Islet of Langerhans (tissue), 1 donor: ENCODE measurements at regions not wholly inside any gene's neighbourhood (a gene's known extent, or its start where the extent isn't known, plus 50 kb on each side); places are given as distances from the start of the nearest gene placed in this dataset.
"Not testable (repeated sequence)": the region's sequence is repeated elsewhere in the genome, so short reads cannot be mapped to it uniquely, and the experiment has no call there.

Experiments used
- FAIRE-seq: peaks from one replicate; lab custom pipeline; 2011; peaks lifted over from hg19 to GRCh38; lab: Jason Lieb, UNC

- not testable (repeated sequence) for FAIRE-seq
These were observed 114.5 kb downstream of the GATA6 start for GRCh38 chr18:22283855-22284254.

GRCh38 chr18:22283397-22283796 lies 114.0 kb downstream of the GATA6 start:
- FAIRE-seq = no peak

- no peak for FAIRE-seq
These were observed 113.7 kb downstream of the GATA6 start for GRCh38 chr18:22283116-22283395.

- no peak for FAIRE-seq
These were observed 113.1 kb downstream of the GATA6 start for GRCh38 chr18:22282311-22283115.

- FAIRE-seq = no peak
These were observed 111.0 kb downstream of the GATA6 start for GRCh38 chr18:22280453-22280750.

GRCh38 chr18:22279741-22280452 lies 110.5 kb downstream of the GATA6 start:
- no peak for FAIRE-seq

- FAIRE-seq = no peak
These were observed 109.4 kb downstream of the GATA6 start for GRCh38 chr18:22278798-22279197.

GRCh38 chr18:22277758-22278157 lies 108.4 kb downstream of the GATA6 start:
- FAIRE-seq = no peak

- no peak for FAIRE-seq
These were observed 106.9 kb downstream of the GATA6 start for GRCh38 chr18:22276334-22276713.

- FAIRE-seq = no peak
These were observed 106.4 kb downstream of the GATA6 start for GRCh38 chr18:22275706-22276333.

- FAIRE-seq = no peak
These were observed 104.0 kb downstream of the GATA6 start for GRCh38 chr18:22273101-22274039.

- no peak for FAIRE-seq
These were observed 102.9 kb downstream of the GATA6 start for GRCh38 chr18:22272242-22272641.

- FAIRE-seq = no peak
These were observed 101.6 kb downstream of the GATA6 start for GRCh38 chr18:22271030-22271429.

GRCh38 chr18:22268641-22269128 lies 99.3 kb downstream of the GATA6 start:
- no peak for FAIRE-seq

GRCh38 chr18:22267697-22268096 lies 98.3 kb downstream of the GATA6 start:
- FAIRE-seq = no peak

- FAIRE-seq = no peak
These were observed 97.8 kb downstream of the GATA6 start for GRCh38 chr18:22267225-22267624.

GRCh38 chr18:22265838-22266237 lies 96.4 kb downstream of the GATA6 start:
- FAIRE-seq = no peak

- FAIRE-seq = no peak
These were observed 90.9 kb downstream of the GATA6 start for GRCh38 chr18:22260208-22260820.

- FAIRE-seq = no peak
These were observed 87.7 kb downstream of the GATA6 start for GRCh38 chr18:22257022-22257543.

GRCh38 chr18:22254088-22254487 lies 84.7 kb downstream of the GATA6 start:
- FAIRE-seq = no peak

- FAIRE-seq = no peak
These were observed 84.3 kb downstream of the GATA6 start for GRCh38 chr18:22253676-22254075.

GRCh38 chr18:22253156-22253555 lies 83.8 kb downstream of the GATA6 start:
- no peak for FAIRE-seq
